Stomach (tissue), 4 donors: ENCODE measurements at regions not wholly inside any gene's neighbourhood (a gene's known extent, or its start where the extent isn't known, plus 50 kb on each side); places are given as distances from the start of the nearest gene placed in this dataset.

Source experiments
- CTCF ChIP-seq, 7 experiments: fragments of 450-650 bp in 4 of 7; fragments of 200-600 bp in 3 of 7; sonication (generic) in 3 of 7; IDR thresholded peaks; one replicate each; pipeline ENCODE4 v1.5.1; 2016 to 2019; ENCODE audit warnings: antibody characterized with exemption in 7 of 7, control low read depth in 2 of 7, mild to moderate bottlenecking in 1 of 7
- EP300 ChIP-seq: sonication (generic); formaldehyde crosslinking; IDR thresholded peaks from one replicate; pipeline ENCODE4 v1.6.1; 2017; ENCODE audit warnings: antibody characterized with exemption
- POLR2A ChIP-seq, 4 donors: fragments of 450-650 bp; IDR thresholded peaks; one replicate each; pipeline ENCODE4 v1.6.1; 2016; ENCODE audit warnings: antibody characterized with exemption in 4 of 4, control low read depth in 2 of 4, mild to moderate bottlenecking in 1 of 4, moderate library complexity in 1 of 4
- POLR2AphosphoS5 ChIP-seq, 3 donors: sonication (generic); formaldehyde crosslinking; IDR thresholded peaks; one replicate each; pipeline ENCODE4 v1.6.1; 2016; ENCODE audit warnings: antibody characterized with exemption in 3 of 3

- no peak for TF ChIP-seq CTCF (IDR thresholded peaks at IDR 0.05)
- TF ChIP-seq POLR2AphosphoS5 (IDR thresholded peaks at IDR 0.05) = no peak
- TF ChIP-seq POLR2A (IDR thresholded peaks at IDR 0.05) = no peak
- TF ChIP-seq EP300 = no peak
Observed at GRCh38 chr3:78026318-78026828, 986.5 kb downstream of the ROBO2 start.
